ENCODE measurements at regions not wholly inside any gene's neighbourhood (a gene's known extent, or its start where the extent isn't known, plus 50 kb on each side); places are given as distances from the start of the nearest gene placed in this dataset.

- no peak overlapping the region for H3K4me3 ChIP-seq (ENCODE audit: low read length)
- TF ChIP-seq ZNF274 (IDR thresholded peaks at IDR 0.05; ENCODE audit: low read depth, low read length) = no peak
Measured at GRCh38 chr13:80249516-80250212, 91.3 kb downstream of the SPRY2 start.

DNA sequence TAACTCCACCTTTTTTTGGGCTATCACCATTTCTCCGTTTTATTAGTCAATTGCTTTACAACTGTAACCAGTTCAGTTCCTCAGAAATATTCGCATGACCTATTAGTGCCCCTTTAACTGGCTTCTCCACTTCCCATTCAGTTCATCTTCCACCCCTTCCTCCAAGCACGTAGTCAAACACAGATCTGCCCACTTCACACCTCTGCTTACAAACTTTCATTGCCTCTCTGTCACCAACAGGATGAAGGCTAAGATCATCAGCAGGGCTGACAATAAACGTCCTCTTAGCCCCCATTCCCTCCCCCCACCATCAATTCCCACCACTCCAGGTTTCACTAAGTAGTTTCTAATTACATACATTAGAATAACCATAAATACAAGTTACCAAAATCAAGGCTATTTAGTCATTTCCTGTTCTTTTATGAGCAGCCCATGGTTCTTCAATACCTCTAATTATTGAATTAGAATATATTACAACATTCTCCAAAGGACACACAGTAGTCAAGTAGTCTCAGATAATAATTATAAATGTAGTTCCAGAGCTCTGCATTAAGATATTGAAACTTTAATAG is 95.7 kb downstream of the SPRY2 start:
- no peak for TF ChIP-seq ZNF274 (IDR thresholded peaks at IDR 0.05; ENCODE audit: low read depth, low read length)
- no peak overlapping the region for H3K4me3 ChIP-seq (ENCODE audit: low read length)

- H3K4me3 ChIP-seq (ENCODE audit: low read length) = no peak overlapping the region
- TF ChIP-seq ZNF274 (IDR thresholded peaks at IDR 0.05; ENCODE audit: low read depth, low read length) = no peak
Measured at GRCh38 chr13:80244574-80244973, 96.4 kb downstream of the SPRY2 start.

- TF ChIP-seq ZNF274 (IDR thresholded peaks at IDR 0.05; ENCODE audit: low read depth, low read length) = no peak
- no peak overlapping the region for H3K4me3 ChIP-seq (ENCODE audit: low read length)
Measured at GRCh38 chr13:80242728-80243427, 98.0 kb downstream of the SPRY2 start.

DNA sequence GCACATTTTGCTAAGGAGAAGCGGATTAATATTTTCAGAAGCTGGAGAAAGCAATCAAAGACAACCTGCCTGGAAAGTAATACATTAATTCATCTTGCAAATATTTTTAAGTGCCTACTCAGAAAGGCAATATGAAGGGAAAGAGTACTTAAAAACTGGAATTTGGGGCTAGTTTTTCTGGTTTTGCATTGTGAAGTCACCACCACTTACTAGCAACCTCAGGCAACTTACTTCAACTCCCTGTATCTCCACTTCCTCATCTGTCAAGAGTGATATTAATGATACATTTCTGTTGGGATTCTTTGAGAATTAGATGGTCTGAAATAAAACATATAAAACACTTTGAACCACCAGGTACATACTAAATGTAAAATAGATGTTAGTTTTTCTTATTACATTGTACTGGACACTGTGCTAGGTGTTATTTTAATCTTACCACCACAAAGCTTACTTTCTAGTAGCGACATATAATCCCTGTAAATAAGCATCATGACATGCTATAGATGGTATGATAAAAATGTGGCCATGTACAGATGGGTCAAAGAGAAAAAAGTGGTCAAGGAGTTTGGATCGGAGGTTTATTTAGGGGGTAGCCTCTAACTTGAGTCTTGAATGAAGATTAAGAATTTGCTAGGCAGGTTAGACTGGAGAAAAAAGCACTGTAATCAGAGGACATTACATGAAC is 101.2 kb downstream of the SPRY2 start:
- TF ChIP-seq ZNF274 (IDR thresholded peaks at IDR 0.05; ENCODE audit: low read depth, low read length) = no peak
- no peak overlapping the region for H3K4me3 ChIP-seq (ENCODE audit: low read length)

DNA sequence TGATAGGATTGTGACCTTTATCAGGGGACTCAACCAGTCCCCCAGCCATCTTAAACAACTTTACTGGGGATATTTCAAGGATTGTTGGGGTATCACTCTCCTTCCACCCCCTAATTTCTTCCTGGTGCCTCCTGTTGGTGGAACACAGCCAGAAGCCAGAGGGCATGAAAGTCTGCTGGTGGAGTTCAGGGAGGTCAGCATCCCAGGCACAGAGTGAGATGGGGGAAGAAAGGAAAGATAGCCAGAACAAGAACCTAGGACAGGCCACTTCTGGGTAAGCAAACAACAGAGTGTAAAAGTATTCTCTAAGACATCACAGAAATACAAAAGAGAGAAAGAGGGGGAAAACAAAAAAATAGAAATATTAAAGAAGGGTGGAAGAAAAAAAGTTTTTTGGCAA is 101.8 kb downstream of the SPRY2 start:
- TF ChIP-seq ZNF274 (IDR thresholded peaks at IDR 0.05; ENCODE audit: low read depth, low read length) = no peak

DNA sequence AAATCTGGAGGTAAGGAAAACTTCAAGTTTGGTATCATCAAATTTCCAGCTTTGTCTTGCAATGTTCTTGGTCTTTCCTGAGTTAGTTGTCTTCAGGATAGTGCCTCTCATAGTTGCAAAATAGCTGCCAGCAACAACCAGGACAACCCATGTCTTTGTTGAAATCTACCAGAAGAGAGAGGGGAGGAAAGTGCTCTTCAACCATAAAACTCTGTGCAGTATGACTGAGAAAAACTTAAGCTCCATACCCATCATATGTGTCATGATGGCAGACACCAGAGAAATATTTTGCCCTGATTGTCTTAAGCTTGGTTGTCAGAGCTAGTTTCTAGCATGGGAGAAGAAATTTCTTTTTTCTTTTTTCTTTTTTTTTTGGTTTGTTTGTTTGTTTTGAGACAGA is 103.3 kb downstream of the SPRY2 start:
- no peak overlapping the region for H3K4me3 ChIP-seq (ENCODE audit: low read length)
- no peak for TF ChIP-seq ZNF274 (IDR thresholded peaks at IDR 0.05; ENCODE audit: low read depth, low read length)

More for the DNA sequence above, 101.8 kb downstream of the SPRY2 start:
- no peak overlapping the region for H3K4me3 ChIP-seq (ENCODE audit: low read length)

GRCh38 chr13:80235967-80236302 is 105.0 kb downstream of the SPRY2 start:
- H3K4me3 ChIP-seq (ENCODE audit: low read length) = peak overlapping the region; percentile 30; the same call in 1 of the 2 replicates
- no peak for TF ChIP-seq ZNF274 (IDR thresholded peaks at IDR 0.05; ENCODE audit: low read depth, low read length)

DNA sequence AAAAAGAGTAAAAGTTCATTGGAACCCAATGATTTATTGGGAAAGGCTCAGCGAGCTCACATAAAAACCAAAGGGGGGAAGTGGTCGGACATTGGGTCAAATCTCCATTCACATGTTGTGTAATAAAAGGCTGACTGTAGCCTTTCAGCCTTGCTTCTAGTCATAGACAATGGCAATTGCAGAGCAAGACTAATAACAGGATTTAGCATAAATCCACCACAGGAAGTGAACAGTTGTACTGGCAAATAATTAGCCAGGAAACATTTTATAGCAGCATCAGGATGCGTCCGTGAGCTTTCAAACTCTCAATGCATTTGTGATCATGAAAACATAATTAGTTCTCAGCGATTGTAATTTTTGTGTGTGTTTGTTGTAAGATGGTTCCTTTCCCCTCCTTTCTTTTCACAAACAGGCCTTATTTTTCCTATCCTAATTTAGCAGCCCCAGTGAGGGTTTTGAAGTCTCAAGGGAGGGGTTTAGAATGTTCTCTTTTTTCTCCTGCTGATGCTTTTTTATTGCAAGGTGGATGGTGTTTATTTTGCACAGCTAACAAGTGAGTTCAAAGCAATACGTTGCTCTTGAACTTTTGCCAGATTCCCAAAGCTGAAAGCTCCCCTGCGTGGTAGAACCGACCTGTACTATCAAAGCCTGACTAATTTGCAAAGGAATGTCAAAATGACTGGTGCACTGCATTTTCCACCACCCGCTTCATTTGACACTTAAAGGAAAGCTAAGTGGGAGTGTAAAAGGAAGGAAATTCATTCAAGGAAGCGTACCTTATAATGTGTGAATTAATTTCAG is 105.6 kb downstream of the SPRY2 start:
- TF ChIP-seq ZNF274 (IDR thresholded peaks at IDR 0.05; ENCODE audit: low read depth, low read length) = no peak
- H3K4me3 ChIP-seq (ENCODE audit: low read length) = peak overlapping the region; percentile 30; the same call in 1 of the 2 replicates

GRCh38 chr13:80227645-80228044 is 113.3 kb downstream of the SPRY2 start:
- TF ChIP-seq ZNF274 (IDR thresholded peaks at IDR 0.05; ENCODE audit: low read depth, low read length) = no peak
- H3K4me3 ChIP-seq (ENCODE audit: low read length) = no peak overlapping the region

GRCh38 chr13:80226645-80227044 is 114.3 kb downstream of the SPRY2 start:
- TF ChIP-seq ZNF274 (IDR thresholded peaks at IDR 0.05; ENCODE audit: low read depth, low read length) = no peak

GRCh38 chr13:80224468-80224867 is 116.5 kb downstream of the SPRY2 start:
- no peak for TF ChIP-seq ZNF274 (IDR thresholded peaks at IDR 0.05; ENCODE audit: low read depth, low read length)
- H3K4me3 ChIP-seq (ENCODE audit: low read length) = no peak overlapping the region

More at GRCh38 chr13:80226645-80227044, 114.3 kb downstream of the SPRY2 start:
- no peak overlapping the region for H3K4me3 ChIP-seq (ENCODE audit: low read length)

DNA sequence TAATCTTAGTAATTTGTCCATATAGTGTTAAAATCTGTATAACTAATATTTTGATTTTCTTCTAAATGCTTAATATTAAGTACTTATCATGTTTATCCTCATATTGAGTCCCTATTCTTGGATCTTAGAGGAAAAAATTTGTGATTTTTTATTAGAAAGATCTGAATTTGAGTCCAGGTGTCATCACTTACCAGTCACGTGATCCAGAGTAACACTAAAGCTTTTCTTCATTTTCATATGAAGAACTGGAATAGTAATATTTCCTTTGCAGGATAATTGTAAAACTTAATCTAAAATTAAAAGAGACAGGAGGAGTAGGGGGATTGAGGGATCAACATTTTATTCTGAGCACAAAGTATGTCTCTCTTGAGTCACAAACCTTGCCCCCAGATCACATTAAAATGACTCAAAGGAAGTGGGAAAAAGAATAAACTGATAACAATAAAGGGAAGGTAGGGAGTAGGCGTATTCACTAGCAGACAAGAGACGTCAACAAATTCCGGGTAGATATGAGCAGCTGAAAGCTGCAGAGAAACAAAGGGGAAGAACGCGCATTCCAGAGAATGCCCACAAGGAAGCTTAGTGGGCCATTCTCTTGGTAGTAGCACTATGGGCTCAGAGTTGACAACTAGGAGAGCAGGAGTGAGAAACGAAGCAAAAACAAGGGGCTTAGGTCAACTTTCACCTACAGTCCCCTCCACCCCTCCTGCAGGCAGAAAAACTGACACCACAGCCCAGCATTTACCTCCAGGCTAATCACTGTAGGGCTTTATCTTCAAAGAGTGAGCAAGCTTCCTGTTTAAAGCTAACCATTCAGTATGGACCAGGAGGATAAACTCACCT is 123.1 kb downstream of the SPRY2 start:
- TF ChIP-seq ZNF274 (IDR thresholded peaks at IDR 0.05; ENCODE audit: low read depth, low read length) = no peak
- H3K4me3 ChIP-seq (ENCODE audit: low read length) = no peak overlapping the region

Measured in GM08714 (cell line).